ENCODE measurements at regions not wholly inside any gene's neighbourhood (a gene's known extent, or its start where the extent isn't known, plus 50 kb on each side); places are given as distances from the start of the nearest gene placed in this dataset.

DNA sequence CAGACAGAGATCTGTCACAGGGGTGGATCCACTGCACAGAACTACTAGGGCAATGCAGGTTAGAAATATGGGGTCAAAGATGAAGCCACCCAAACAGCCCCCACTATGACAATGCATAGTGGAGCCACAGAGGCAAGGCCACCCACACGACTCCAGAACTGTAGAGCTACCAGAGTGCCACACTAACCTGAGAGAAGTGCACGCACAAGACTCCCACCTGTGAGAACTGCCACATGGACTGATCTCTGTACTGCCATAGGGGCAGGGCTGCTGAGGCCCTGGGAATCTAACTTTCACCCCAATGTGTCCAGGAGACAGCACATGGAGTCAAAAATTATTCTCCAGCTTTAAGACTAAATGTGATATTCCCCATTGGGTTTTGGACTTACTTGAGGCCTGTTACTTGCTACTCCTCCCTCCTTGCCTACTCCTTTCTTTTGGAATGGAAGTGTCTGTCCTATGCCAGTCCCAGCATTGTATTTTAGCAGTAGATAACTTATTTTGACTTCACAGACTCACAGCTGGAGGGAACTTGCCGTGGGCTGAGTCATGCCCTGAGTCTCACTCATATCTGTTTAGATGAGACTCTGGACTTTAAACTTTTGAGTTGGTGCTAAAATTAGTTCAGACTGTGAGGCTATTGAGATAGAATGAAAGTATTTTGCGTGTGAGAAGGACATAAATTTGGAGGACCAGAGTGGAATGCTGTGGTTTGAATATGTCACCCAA lies 853.3 kb downstream of the MAT2B start:
- no peak for DNase-seq

DNA sequence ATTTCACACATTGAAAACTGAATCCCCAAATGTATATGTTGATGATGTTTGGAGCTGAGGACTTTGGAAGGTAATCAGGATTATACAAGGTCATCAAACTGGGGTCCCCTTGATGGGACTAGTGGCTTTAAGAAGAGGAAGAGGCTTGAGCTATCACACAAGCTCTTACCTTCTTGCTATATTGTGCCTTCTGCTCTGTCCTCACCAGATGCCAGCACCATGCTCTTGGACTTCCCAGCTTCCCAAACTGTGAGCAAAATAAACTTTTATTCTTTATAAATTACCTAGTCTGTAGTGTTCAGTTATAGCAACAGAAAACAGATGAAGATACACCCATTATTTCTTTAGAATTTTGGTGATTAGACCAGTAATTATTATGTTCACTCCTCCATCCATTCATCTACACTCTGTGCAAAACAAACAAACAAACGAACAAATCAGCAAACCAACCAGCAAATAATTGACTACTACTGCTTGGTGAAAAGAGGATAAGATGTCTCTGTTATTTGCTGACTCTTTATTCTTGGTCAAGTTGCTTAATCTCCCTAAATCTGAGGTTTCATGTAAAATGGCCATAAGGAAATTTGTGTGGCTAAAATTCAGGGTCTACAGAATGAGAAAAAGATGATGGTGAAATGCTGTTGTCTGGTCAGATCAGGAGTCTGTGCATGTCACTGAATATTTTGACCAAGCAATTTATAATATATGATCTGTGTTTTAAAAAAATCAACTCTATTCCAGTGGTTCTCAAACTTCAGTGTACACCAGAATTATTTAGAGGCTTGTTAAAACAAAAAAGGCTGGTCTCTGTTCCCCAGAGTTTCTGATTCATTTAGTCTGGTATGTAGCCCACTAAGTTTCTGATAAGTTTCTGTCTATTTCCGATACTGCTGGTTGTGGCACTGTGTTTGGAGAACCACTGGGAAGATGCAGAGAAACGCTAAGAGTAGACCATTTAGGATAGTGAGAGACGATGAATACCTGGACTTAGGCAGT lies 854.1 kb downstream of the MAT2B start:
- DNase-seq: no peak

DNA sequence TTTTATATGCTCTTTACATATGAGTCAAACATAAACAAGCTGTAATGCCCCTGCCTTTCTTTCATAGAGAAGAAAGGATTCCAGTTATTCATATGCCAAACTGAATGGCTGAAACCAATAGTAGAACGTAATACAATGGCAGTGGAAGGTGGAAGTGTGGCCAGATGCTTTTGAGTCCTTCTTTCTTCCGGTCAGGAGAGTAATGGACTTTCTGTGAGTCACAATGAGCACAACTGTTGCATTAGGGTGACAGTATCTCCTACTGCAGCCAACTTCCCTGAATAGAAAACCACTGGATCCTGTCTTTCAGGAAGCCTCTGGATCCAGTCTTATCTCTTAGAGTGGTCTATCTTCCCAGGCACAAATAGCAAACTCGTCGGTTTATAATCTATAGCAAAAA lies 855.2 kb downstream of the MAT2B start:
- no peak for DNase-seq

DNA sequence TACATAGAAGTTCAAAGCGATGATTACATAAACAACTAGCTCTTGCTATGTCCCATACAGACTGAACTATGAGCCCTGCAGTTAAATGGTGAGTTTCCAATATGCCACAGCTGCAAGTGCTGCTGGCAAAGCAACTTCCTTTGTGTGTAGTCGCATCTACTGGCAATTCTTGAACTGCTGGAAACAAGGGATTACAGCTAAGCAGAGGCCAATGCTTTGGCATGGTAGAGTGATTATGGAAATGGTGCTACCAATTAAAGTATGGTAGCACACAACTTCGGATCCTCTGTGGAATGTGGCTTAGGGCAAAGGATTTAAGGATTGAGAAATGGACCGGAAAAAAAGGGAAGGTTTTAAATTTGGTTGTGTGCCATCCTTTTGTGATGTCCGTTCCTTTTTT lies 856.6 kb downstream of the MAT2B start:
- DNase-seq: no peak

DNA sequence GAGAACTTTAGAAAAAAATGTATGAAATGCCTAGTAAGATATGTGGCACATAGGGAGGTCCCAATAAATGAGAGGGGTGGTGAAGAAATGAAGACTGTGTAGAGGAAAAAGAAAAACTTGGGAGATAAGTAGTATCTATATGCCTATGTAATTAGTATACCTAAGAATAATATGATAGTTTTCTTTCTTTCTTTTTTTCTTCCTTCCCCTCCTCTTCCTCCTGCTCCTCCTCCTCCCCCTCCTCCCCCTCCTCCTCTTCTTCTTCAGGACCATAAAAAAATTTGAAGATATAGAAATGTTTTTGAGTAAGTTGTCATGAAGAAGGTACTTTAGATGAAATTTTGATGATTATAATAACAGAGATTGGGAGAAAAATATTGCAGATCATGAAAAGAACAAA lies 857.4 kb downstream of the MAT2B start:
- no peak for DNase-seq

DNA sequence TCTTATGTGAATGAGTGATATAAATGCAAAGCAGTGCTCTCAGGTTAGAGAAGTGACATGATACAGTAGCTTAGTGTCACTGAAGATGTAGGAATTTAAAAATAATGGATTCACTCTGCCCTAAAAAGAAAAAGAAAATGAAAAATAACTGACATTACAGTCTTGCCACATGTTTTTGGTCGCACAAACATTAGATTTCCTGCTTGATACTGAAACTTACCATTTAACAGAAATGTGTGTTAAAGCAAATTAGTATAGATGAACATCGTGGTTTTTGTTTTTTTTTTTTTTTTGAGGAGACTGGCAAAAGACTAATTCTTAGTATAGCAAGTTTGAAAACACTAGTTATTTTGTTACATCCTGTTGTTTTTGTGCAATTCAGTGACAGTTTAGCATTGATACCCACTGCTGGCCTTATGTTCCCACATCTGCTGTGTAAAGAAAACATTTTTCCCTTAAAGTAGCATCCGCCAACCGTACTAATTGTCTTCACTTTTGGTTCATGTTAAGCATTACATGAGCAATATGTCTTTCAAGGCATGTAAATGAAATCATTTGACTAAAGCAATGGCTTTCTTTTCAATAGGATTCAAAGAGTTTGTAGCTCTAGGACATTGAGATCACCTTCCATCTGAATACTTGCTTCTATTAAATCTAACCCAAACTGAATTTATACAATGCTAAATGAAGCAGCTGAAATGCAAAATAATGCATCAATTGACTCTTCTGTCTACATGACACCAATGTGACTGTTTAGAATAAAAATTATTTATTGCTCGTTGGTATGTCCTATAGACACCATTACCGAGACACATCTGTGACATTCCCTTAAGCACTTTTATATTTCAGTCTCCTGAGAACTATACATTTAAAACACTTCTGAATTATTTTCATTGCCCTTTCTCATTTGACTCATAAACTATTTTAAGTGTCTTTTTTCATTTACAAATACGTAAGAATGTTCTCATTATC lies 859.1 kb downstream of the MAT2B start:
- DNase-seq: no peak

DNA sequence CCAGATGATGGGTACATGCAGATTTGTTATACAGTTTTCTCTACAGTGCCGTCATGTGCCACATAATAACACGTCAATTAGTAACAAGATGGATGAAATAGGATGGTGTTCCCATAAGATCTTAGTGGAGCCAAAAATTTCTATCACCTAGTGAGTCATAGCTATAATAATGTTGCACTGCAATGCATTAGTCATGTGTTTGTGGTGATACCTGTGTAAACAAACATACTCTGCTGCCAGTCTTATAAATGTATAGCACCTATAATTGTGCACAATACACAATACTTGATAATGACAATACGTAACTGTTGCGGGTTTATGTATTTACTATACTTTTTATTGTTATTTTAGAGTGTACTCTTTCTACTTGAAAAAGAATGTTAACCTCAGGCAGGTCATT lies 865.4 kb downstream of the MAT2B start:
- DNase-seq: no peak

DNA sequence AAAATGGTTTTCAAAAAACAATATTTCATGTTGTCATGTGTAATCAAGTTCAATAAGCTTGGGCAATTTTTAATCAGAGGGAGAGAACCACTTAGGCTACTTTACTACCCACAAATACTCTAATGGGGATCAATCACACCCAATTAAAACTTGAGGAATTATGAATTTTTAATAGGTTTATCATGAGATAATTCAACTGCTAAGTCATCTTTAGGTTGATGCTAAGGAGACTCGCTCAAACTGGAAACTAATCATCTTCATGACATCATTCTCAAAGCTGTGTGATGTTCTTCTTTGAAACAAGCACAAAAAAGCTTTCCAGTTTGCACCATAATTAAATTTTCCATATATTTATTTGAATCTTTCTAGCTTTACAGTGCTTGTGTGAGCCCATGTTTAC lies 867.5 kb downstream of the MAT2B start:
- DNase-seq: no peak

DNA sequence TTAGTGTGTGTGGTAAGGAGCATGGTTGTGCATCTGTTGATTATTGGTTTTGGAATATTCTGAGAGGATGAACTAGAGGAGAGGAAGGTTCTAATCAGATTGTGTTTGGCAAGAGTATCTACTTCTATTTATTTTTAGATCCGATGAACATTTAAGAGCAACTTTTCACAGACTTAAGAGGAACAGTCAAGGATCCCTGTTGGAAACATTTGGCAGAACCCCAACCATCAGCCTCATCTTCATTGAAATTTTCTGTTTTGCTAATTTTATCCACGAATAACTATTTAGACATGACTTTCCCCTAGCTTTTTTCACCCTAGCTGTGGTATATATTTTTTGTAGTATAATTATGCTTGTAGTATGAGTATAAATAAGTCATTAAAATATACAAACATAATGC lies 868.5 kb downstream of the MAT2B start:
- DNase-seq: no peak

DNA sequence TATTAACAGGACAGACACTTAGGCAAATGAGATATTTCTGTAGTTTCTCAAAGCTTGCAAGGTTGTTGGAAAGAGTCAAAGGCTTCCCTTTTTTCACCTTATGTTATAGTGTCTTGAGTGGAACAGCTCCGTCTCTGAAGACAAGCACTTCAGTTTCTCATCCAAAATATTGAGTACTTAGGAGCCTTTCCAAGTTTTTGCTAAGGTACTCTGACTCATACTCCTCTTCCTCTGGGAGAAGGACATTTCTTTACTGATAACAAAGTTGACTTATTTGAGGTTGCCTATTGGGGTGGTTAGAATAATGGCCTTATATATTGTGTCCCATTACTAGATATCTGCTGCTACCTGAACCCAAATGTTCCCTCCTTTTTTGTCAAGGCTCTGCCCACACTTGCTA lies 869.6 kb downstream of the MAT2B start:
- DNase-seq: no peak

DNA sequence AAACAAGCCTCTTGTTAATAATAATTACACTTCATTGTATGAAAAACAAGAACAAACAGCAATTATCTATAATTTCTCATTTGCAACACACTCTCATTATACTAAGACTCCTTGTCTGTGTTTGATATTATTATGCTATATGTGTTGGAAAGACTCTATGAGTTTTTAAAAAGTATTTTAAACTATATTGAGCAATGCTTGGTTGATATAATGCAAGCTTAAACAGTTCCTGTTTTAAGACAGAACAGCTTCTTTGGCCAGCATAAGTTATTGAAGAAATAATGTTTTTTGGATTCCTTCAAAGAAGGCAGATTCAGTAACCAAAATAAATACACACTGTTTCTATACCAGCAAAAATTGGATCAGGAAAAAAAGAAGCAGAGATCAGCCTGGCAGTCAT lies 871.4 kb downstream of the MAT2B start:
- no peak for DNase-seq

DNA sequence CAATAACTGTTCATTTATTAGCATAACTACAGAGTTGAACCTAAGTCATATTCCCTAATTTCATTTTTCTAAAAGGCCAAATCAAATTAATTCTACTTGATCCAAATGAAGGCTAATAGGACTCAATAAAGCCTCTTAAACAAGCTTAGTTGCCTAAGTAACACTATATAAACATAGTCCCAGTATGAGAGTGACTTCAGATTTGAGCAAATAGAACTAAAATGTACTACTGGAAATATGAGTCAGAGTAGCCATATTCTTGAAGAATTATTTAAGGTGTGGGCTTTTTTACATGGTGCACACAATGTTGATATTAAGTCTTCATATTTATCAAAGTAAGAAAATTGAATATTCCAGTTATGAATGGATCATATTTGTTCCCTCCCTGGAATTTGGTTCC lies 872.3 kb downstream of the MAT2B start:
- no peak for DNase-seq

DNA sequence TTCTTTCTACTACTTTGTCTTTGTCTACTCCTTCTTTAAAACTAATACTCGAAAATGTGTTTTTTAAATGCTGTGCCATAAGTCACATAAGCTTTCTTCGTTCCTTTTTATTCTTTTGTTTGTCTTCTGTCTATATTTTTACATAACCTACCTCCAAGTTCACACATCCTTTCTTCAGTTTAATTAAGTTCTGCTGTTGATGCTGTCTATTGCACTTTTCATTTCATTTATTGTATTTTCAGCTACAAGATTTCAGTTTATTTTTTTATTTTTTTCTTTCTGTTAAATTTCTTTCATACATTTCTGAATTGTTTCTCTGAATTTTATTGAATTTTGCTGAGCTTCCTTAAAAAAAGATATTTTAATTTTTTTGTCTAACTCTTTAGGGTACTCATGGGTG lies 878.2 kb downstream of the MAT2B start:
- DNase-seq: no peak

DNA sequence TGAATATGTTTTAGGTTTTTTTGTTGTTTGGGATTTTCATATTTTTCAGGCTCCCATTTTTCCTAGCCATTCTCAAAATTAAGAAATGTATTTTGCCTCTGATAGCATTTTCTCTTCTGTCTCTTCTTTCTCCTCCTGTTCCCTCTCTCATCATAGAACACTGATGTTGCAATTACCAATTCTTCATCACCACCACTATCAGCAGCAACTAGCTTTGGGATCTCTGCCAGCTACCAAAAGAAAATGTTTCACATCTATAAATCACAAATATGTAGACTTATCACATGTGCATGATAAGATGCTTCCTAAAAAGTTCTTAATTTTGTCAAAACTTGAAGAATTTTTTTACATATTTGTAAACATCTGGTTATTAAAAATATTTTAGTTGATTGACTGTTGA lies 887.1 kb downstream of the MAT2B start:
- DNase-seq: no peak

DNA sequence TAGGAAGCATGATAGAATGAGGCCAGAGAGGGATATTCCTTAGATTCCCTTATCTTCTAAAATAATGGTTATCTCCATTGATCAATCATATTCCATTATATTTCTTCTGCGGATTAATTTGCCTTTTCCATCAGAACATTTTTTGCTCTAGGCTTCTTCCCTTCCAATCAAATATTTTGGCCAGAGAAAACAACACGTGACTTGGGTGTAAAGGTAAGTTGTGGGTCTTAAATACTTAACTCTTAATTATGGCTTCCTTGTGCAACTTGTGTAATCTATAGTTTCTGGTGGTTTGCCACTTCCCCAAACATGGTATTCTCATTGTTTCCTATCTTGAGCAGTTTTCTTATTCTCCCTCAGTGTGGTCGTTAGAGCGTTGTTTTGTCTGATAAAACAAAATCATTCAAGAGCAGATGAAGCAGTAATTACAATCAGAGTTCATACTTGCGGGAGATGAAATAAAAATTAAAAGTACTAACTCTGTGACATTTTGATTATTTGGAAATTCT lies 889.3 kb downstream of the MAT2B start:
- DNase-seq: no peak

DNA sequence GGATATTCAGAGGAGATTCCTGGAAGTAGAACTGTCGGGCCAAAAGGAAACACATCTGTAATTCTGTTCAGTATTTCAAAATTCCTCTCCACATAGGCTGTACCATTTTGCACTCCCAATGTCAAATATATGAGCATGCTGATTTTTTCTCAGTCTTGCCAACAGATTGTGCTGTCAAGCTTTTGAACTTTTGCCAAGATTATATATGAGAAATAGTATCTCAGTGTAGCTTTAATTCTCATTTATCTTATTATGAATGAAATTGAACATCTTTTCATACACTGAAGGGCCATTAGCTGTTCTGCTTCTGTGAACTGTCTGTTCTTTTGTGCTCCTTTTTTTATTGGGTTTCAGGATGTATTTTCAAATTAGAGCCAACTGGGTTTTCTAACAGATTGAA lies 907.1 kb downstream of the MAT2B start:
- DNase-seq: no peak

DNA sequence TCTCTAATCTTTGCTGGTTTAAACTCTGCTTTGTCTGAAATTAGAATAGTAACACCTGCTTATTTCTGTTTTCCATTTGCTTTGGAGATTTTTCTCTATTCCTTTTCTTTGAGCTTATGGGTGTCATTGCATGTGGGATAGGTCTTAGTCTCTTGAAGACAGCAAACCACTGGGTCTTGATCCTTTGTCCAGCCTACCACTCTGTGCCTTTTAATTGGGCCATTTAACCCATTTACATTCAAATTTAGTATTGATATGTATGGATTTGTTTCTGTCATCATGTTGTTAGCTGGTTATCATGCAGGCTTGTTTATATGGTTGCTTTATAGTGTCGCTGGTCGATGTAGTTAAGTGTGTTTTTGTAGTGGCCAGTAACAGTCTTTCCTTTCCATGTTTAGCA lies 914.7 kb downstream of the MAT2B start:
- DNase-seq: no peak

DNA sequence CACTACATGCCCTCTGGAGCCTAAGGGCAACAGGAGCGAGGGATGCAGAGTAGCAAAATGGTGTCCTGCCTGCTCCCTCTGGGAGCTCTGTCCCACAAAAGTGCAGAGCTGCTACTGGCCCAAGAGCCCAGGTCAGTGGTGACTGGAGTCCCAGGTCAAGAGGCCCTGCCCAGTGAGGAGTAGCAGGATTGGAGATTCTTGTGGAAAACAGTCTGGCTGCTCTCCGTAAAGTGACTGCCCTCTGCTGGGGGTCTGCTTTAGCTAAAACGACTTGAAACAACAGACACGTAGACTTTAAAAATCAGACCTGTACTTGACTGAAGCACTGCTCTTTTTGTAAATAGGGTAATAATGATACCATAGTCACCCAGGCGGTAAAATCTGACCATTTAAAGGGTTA lies 917.0 kb downstream of the MAT2B start:
- no peak for DNase-seq

DNA sequence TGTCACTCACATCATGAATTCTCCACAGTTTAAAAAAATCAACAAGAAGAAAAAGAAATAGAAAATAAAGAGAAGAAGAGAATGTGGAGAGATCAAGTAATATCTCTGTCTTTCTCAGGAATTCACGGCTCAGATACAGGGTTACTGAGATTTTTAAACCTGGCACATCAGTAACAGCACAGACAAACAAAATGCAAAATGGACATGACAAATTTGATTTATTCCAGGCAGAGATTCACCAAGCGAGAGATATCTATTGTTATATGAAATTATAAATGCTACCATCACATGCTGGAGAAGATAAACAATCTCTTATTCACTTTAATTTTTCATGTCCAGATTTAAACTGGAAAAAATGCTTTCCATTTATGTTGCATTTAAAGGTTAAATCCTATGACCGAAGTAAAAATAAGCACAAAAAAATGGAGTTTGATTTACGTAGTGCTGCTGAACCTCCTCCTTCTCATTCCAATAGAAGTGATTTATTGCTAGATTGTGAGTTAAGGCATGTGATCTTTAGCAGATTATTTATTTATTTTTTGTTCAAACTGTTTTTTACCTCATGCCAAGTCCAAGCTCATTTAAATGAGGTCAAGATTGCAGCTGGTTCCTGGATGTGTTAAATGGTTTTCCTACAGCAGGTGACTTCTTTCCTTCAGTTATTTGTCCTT lies 926.4 kb downstream of the MAT2B start:
- DNase-seq: no peak

DNA sequence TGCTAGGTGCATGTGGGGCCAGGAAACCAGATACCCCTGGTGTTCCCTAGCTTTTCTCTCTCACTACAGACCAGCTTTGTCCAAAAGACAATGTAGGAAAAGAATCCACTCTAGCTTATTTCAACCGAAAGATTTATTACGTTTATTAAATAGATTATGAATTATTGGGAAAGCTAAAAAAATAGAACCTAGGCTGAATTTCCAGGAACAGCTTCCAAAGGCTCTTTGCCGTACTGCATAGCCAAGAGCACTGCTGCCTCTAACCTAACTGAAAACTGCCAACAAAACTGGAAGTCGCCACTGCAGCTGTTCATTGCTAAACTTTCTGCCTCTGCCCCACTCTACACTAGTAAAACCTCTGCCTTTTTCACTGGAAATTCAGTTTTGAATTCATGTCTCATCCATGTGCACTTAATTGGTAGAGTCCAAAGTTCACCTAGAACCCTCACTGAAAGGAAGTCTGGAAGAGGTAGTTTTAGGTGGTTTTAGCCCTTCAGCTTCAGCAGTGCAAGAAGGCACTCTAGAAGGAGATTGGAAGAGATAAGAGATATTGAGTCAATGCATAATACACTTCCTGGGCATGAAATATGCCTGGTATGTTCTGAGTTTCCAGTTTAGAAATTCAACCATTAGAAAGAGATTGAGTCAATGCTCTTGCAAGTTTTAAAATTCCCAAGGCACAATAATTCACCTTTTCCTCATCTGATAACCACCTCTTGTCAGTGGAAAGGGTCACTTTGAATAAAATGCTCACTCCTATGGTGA lies 927.9 kb downstream of the MAT2B start:
- no peak for DNase-seq

DNA sequence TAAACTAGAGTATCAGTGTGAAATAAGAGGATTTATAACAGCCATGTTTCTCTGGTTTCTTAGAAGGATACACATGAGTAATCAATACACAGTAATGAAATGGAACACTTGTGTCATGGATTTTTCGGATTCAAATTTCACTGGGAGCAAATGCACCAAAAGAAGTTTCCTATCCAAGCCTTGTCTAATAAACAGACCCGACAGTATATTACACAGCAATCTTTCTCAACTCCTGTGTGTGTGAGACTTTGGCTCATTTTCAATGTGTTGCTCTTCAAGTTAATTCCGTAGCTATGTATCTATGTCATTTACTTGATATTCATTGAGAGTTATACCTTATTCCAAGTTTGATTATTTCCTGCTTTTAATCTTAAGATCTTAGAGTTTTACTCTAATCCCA lies 930.2 kb downstream of the MAT2B start:
- no peak for DNase-seq

DNA sequence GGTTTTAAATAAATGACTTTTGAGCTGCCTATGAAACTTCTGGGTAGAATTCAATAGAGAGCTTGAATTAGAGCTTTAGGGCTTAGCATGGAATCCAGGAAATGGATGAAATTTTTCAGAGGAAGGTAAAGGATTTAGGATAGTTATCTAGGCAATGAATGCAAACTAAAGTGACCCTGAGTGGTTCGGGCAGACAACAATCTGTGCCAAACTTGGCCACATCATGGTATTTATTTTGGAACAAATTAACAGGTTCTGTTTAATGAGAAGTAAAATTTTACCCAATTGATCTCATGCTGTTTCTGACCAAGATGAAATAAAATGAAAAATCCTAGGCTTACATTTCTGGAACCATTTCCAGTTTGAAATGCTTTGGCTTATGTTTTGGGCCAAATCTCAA lies 934.4 kb downstream of the MAT2B start:
- no peak for DNase-seq

Measured in DMS 273 treated with DMSO at 0.1 percent for 48 hours (cell line).